Neural cell (in vitro differentiated cells): ENCODE measurements at regions not wholly inside any gene's neighbourhood (a gene's known extent, or its start where the extent isn't known, plus 50 kb on each side); places are given as distances from the start of the nearest gene placed in this dataset.
A peak's percentile ranks its signal among the peaks of the same experiment; 100 is the strongest.

Experiments used
- H2AFZ ChIP-seq: fragments of 200-600, 300-800 bp; sonication (generic), shearing (Covaris generic); 2 replicates; pipeline ENCODE4 v1.6.0; 2014; ENCODE audit warnings: low read depth, mild to moderate bottlenecking, antibody characterized with exemption, low read length, moderate library complexity
- H3F3A ChIP-seq: fragments of 200-600 bp; shearing (Covaris generic); 2 replicates; pipeline ENCODE4 v1.6.1; 2016; ENCODE audit warnings: mild to moderate bottlenecking, moderate library complexity, mixed read lengths, antibody characterized with exemption, low read length; ENCODE audit not compliant: insufficient read depth, poor library complexity, severe bottlenecking
- H3K27ac ChIP-seq: fragments of 200-600, 300-800 bp; sonication (generic), shearing (Covaris generic); 2 replicates; pipeline ENCODE4 v1.5.1; 2014; ENCODE audit warnings: mild to moderate bottlenecking, low read length, moderate library complexity
- H3K27me3 ChIP-seq: fragments of 300-800, 200-600 bp; sonication (generic), shearing (Covaris generic); 2 replicates; pipeline ENCODE4 v1.6.0; 2014; ENCODE audit warnings: mild to moderate bottlenecking, low read depth, low read length, moderate library complexity; ENCODE audit not compliant: insufficient read depth
- H3K36me3 ChIP-seq: fragments of 300-800, 200-600 bp; sonication (generic), shearing (Covaris generic); 2 replicates; pipeline ENCODE4 v1.5.1; 2014; ENCODE audit warnings: mild to moderate bottlenecking, antibody characterized with exemption, low read length, moderate library complexity; ENCODE audit not compliant: insufficient read depth
- H3K4me2 ChIP-seq: fragments of 300-800, 200-600 bp; sonication (generic), shearing (Covaris generic); 2 replicates; pipeline ENCODE4 v1.6.0; 2014; ENCODE audit warnings: mild to moderate bottlenecking, low read length
- H3K4me3 ChIP-seq: fragments of 300-800, 200-600 bp; sonication (generic), shearing (Covaris generic); 2 replicates; pipeline ENCODE4 v1.5.1; 2014; ENCODE audit warnings: mild to moderate bottlenecking, low read length, moderate library complexity
- H3K79me2 ChIP-seq: fragments of 200-600 bp; shearing (Covaris generic); replicated peaks from 2 replicates; pipeline ENCODE4 v1.6.0; 2014; ENCODE audit warnings: mild to moderate bottlenecking, low read length, moderate library complexity; ENCODE audit not compliant: insufficient read depth
- H3K9ac ChIP-seq: fragments of 300-800, 200-600 bp; sonication (generic), shearing (Covaris generic); 2 replicates; pipeline ENCODE4 v1.6.1; 2016; ENCODE audit warnings: mild to moderate bottlenecking, low read length, mixed read lengths
- H3K9me2 ChIP-seq: fragments of 200-600 bp; shearing (Covaris generic); 2 replicates; pipeline ENCODE4 v1.6.1; 2016; ENCODE audit warnings: mild to moderate bottlenecking, low read length, mixed read lengths; ENCODE audit not compliant: insufficient read depth
- H3K9me3 ChIP-seq: fragments of 200-600, 300-800 bp; sonication (generic), shearing (Covaris generic); 2 replicates; pipeline ENCODE4 v1.6.1; 2016; ENCODE audit warnings: mild to moderate bottlenecking, mixed run types, low read length, moderate library complexity, mixed read lengths
- H4K20me1 ChIP-seq: fragments of 200-600 bp; shearing (Covaris generic); 2 replicates; pipeline ENCODE4 v1.6.1; 2016; ENCODE audit warnings: mild to moderate bottlenecking, mixed run types; ENCODE audit not compliant: insufficient read depth
- EP300 ChIP-seq: fragments of 450-650 bp; conservative IDR thresholded peaks from 2 replicates; pipeline ENCODE4 v1.6.1; 2014; ENCODE audit warnings: antibody characterized with exemption, mild to moderate bottlenecking, moderate library complexity; ENCODE audit not compliant: poor library complexity, severe bottlenecking
- EZH2 ChIP-seq: fragments of 200-600, 300-800 bp; shearing (Covaris generic), sonication (generic); IDR thresholded peaks from 2 replicates; pipeline ENCODE4 v1.6.1; 2014; ENCODE audit warnings: antibody characterized with exemption, low read length, borderline replicate concordance, mild to moderate bottlenecking; ENCODE audit not compliant: insufficient read depth, poor library complexity, severe bottlenecking
- MXI1 ChIP-seq: fragments of 450-650 bp; conservative IDR thresholded peaks from 2 replicates; pipeline ENCODE4 v1.6.1; 2014; ENCODE audit warnings: antibody characterized with exemption, mild to moderate bottlenecking; ENCODE audit not compliant: poor library complexity, severe bottlenecking
- POLR2AphosphoS5 ChIP-seq: IDR thresholded peaks from 2 replicates; pipeline ENCODE4 v1.6.1; 2012
- RAD21 ChIP-seq: fragments of 450-650 bp; conservative IDR thresholded peaks from 2 replicates; pipeline ENCODE4 v1.6.1; 2014; ENCODE audit warnings: antibody characterized with exemption, mild to moderate bottlenecking, moderate library complexity
- SMC3 ChIP-seq: fragments of 450-650 bp; conservative IDR thresholded peaks from 2 replicates; pipeline ENCODE4 v1.6.1; 2014; ENCODE audit warnings: antibody characterized with exemption, mild to moderate bottlenecking, moderate library complexity; ENCODE audit not compliant: poor library complexity
- TAF1 ChIP-seq: IDR thresholded peaks from 2 replicates; pipeline ENCODE4 v1.6.1; 2012; ENCODE audit warnings: low read depth
- TF ChIP-seq, protein P1 (sequence below): IDR thresholded peaks from 2 replicates; pipeline ENCODE4 v1.6.1; 2012; ENCODE audit warnings: borderline replicate concordance
- TF ChIP-seq, protein P2 (sequence below): fragments of 450-650 bp; IDR thresholded peaks from 2 replicates; pipeline ENCODE4 v1.5.1; 2014; ENCODE audit warnings: antibody characterized with exemption, mild to moderate bottlenecking, moderate library complexity; ENCODE audit not compliant: poor library complexity, severe bottlenecking

GRCh38 chr10:10294184-10294880 lies 723.3 kb upstream of the CELF2 start:
- Histone ChIP-seq H3K9me3 (no peaks in the 10 kb centered on the region), H3K27ac (peak overlapping the region; percentile 83), H3K4me3 (peak overlapping the region; percentile 57), H3K36me3 (no peaks in the 10 kb centered on the region), H2AFZ (peak overlapping the region; percentile 95), H3K9ac (peak overlapping the region; percentile 65), H3K79me2 (no peaks in the 10 kb centered on the region), H3K27me3 (no peaks in the 10 kb centered on the region), H4K20me1 (no peaks in the 10 kb centered on the region), H3K4me2 (peak overlapping the region; percentile 40), H3K9me2 (no peaks in the 10 kb centered on the region), H3F3A (no peaks in the 10 kb centered on the region)
- TF ChIP-seq MXI1 = no peak
- TF ChIP-seq SMC3 = no peak
- TF ChIP-seq EP300 = peak; percentile 7
- no peak for TF ChIP-seq RAD21
- TF ChIP-seq TAF1 = no peak
- TF ChIP-seq, protein P1, sequence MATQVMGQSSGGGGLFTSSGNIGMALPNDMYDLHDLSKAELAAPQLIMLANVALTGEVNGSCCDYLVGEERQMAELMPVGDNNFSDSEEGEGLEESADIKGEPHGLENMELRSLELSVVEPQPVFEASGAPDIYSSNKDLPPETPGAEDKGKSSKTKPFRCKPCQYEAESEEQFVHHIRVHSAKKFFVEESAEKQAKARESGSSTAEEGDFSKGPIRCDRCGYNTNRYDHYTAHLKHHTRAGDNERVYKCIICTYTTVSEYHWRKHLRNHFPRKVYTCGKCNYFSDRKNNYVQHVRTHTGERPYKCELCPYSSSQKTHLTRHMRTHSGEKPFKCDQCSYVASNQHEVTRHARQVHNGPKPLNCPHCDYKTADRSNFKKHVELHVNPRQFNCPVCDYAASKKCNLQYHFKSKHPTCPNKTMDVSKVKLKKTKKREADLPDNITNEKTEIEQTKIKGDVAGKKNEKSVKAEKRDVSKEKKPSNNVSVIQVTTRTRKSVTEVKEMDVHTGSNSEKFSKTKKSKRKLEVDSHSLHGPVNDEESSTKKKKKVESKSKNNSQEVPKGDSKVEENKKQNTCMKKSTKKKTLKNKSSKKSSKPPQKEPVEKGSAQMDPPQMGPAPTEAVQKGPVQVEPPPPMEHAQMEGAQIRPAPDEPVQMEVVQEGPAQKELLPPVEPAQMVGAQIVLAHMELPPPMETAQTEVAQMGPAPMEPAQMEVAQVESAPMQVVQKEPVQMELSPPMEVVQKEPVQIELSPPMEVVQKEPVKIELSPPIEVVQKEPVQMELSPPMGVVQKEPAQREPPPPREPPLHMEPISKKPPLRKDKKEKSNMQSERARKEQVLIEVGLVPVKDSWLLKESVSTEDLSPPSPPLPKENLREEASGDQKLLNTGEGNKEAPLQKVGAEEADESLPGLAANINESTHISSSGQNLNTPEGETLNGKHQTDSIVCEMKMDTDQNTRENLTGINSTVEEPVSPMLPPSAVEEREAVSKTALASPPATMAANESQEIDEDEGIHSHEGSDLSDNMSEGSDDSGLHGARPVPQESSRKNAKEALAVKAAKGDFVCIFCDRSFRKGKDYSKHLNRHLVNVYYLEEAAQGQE = no peak
- no peak for TF ChIP-seq POLR2AphosphoS5
- TF ChIP-seq EZH2 = no peak

- H3K27me3 ChIP-seq = no peaks in the 10 kb centered on the region
- peak overlapping the region; percentile 65 for H3K9ac ChIP-seq
- peak overlapping the region; percentile 40 for H3K4me2 ChIP-seq
- TF ChIP-seq SMC3 = peak; percentile 58
- TF ChIP-seq, protein P2, sequence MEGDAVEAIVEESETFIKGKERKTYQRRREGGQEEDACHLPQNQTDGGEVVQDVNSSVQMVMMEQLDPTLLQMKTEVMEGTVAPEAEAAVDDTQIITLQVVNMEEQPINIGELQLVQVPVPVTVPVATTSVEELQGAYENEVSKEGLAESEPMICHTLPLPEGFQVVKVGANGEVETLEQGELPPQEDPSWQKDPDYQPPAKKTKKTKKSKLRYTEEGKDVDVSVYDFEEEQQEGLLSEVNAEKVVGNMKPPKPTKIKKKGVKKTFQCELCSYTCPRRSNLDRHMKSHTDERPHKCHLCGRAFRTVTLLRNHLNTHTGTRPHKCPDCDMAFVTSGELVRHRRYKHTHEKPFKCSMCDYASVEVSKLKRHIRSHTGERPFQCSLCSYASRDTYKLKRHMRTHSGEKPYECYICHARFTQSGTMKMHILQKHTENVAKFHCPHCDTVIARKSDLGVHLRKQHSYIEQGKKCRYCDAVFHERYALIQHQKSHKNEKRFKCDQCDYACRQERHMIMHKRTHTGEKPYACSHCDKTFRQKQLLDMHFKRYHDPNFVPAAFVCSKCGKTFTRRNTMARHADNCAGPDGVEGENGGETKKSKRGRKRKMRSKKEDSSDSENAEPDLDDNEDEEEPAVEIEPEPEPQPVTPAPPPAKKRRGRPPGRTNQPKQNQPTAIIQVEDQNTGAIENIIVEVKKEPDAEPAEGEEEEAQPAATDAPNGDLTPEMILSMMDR = peak; percentile 32
- TF ChIP-seq POLR2AphosphoS5 = peak; percentile 86
- TF ChIP-seq MXI1 = peak; percentile 41
- TF ChIP-seq RAD21 = peak; percentile 60
- TF ChIP-seq TAF1 = no peak
- TF ChIP-seq, protein P1 = no peak
- no peak for TF ChIP-seq EZH2
- H4K20me1 ChIP-seq = no peaks in the 10 kb centered on the region
- H3K9me3 ChIP-seq = no peaks in the 10 kb centered on the region
- H2AFZ ChIP-seq = peak overlapping the region; percentile 95
- H3F3A ChIP-seq = no peaks in the 10 kb centered on the region
- H3K27ac ChIP-seq = peak overlapping the region; percentile 83
- peak overlapping the region; percentile 57 for H3K4me3 ChIP-seq
- no peaks in the 10 kb centered on the region for H3K9me2 ChIP-seq
- no peaks in the 10 kb centered on the region for H3K36me3 ChIP-seq
- no peaks in the 10 kb centered on the region for H3K79me2 ChIP-seq
Measured at GRCh38 chr10:10294881-10295529, 722.7 kb upstream of the CELF2 start.
